ENCODE measurements at regions not wholly inside any gene's neighbourhood (a gene's known extent, or its start where the extent isn't known, plus 50 kb on each side); places are given as distances from the start of the nearest gene placed in this dataset.

GRCh38 chr12:131331148-131331750 is 377.5 kb downstream of the ADGRD1 start:
- TF ChIP-seq CTCF (IDR thresholded peaks at IDR 0.05 in 4 of 5, conservative IDR thresholded peaks at IDR 0.05 in 1 of 5): no peak
- TF ChIP-seq POLR2A (IDR thresholded peaks at IDR 0.05): no peak

Data from gastrocnemius medialis (tissue), 4 donors.